K562 (cell line): ENCODE measurements at regions not wholly inside any gene's neighbourhood (a gene's known extent, or its start where the extent isn't known, plus 50 kb on each side); places are given as distances from the start of the nearest gene placed in this dataset.

Experiments used
- ATAC-seq: fragments of 200-7000 bp; cut with Tn5 transposase; 3 replicates; pipeline ENCODE4 v1.9.1; 2020; ENCODE audit warnings: moderate library complexity
- BruUV-seq: library from RNA; stranded (reverse); fragments of 400-500 nt; replicated peaks from 2 replicates; lab custom pipeline; 2021; lab: Mats Ljungman, UMichigan
- CTCF ChIA-PET: fragments of 300-600 bp; formaldehyde crosslinking; extraction: SDS; loops from one replicate; lab custom pipeline; 2021; ENCODE audit warnings: low intra/inter-chr PET ratio; lab: Yijun Ruan, JAX
- POLR2A ChIA-PET: fragments of 300-600, 350-650 bp; sonication (Branson Sonifier 250); formaldehyde crosslinking; extraction: SDS; loops from one replicate; lab custom pipeline; 2021; ENCODE audit warnings: antibody characterized with exemption, inconsistent platforms; lab: Yijun Ruan, JAX
- DNase-seq, 4 experiments: peaks; one replicate each; pipeline versions ENCODE4 v3.0.0 to v3.0.0-alpha.2; 2011 to 2018; ENCODE audit warnings: low spot score in 3 of 4, mixed read lengths in 3 of 4; ENCODE audit errors: extremely low read depth in 1 of 4
- FAIRE-seq: peaks from 2 replicates; lab custom pipeline; 2011; peaks lifted over from hg19 to GRCh38; lab: Jason Lieb, UNC
- H2AFZ ChIP-seq: 2 replicates; pipeline ENCODE4 v1.6.0; 2011; ENCODE audit warnings: low read depth, low read length, control low read depth, inconsistent platforms
- H3K27ac ChIP-seq: fragments of 200-600 bp; 3 replicates; pipeline ENCODE4 v1.8.0; 2011; ENCODE audit warnings: low read depth, mild to moderate bottlenecking, control low read depth, inconsistent platforms, low read length, moderate library complexity, mixed read lengths; ENCODE audit errors: extremely low read depth
- H3K27me3 ChIP-seq, 2 experiments: fragments of 300-600 bp in 1 of 2; 2 replicates in 1 of 2; 3 replicates in 1 of 2; pipeline versions ENCODE4 v1.6.0 to v1.8.0; 2011; ENCODE audit warnings: inconsistent platforms in 2 of 2, low read length in 2 of 2, mild to moderate bottlenecking in 1 of 2, mixed read lengths in 1 of 2, moderate library complexity in 1 of 2; ENCODE audit not compliant: control insufficient read depth in 2 of 2, insufficient read depth in 2 of 2
- H3K36me3 ChIP-seq: fragments of 300-600 bp; 3 replicates; pipeline ENCODE4 v1.8.0; 2011; ENCODE audit warnings: mild to moderate bottlenecking, low read length, inconsistent platforms; ENCODE audit not compliant: control insufficient read depth, insufficient read depth
- H3K4me1 ChIP-seq, 2 experiments: fragments of 200-600 bp in 1 of 2; replicated peaks in 1 of 2; 2 replicates in 1 of 2; 3 replicates in 1 of 2; pipeline versions ENCODE4 v1.5.1 to v1.8.0; 2011; ENCODE audit warnings: inconsistent platforms in 2 of 2, low read length in 2 of 2, mild to moderate bottlenecking in 1 of 2, mixed read lengths in 1 of 2, moderate library complexity in 1 of 2; ENCODE audit not compliant: control insufficient read depth in 2 of 2, insufficient read depth in 2 of 2
- H3K4me2 ChIP-seq: 2 replicates; pipeline ENCODE4 v1.6.1; 2011; ENCODE audit warnings: low read length, control low read depth, inconsistent platforms, mixed read lengths; ENCODE audit not compliant: insufficient read depth
- H3K4me3 ChIP-seq: fragments of 200-600 bp; sonication (generic), shearing (Covaris generic); 2 replicates; pipeline ENCODE4 v1.5.1; 2016; ENCODE audit warnings: control low read depth, inconsistent platforms
- H3K79me2 ChIP-seq: fragments of 200-600 bp; 3 replicates; pipeline ENCODE4 v1.8.0; 2011; ENCODE audit warnings: low read length, inconsistent platforms; ENCODE audit not compliant: control insufficient read depth, insufficient read depth
- H3K9ac ChIP-seq, 2 experiments: 2 replicates each; pipeline versions ENCODE4 v1.6.0 to v1.6.1; 2011; ENCODE audit warnings: low read depth in 2 of 2, low read length in 2 of 2, control low read depth in 1 of 2, inconsistent platforms in 1 of 2, mild to moderate bottlenecking in 1 of 2, mixed read lengths in 1 of 2; ENCODE audit not compliant: insufficient read depth in 1 of 2
- H3K9me1 ChIP-seq: one replicate; pipeline ENCODE4 v1.6.0; 2011; ENCODE audit warnings: inconsistent platforms, mild to moderate bottlenecking, low read length, moderate library complexity; ENCODE audit not compliant: control insufficient read depth, insufficient read depth
- H3K9me3 ChIP-seq: replicated peaks from 2 replicates; pipeline ENCODE4 v1.5.1; 2011; ENCODE audit warnings: low read depth, low read length, inconsistent platforms; ENCODE audit not compliant: control insufficient read depth, insufficient read depth
- H4K20me1 ChIP-seq: replicated peaks from 2 replicates; pipeline ENCODE4 v1.6.1; 2011; ENCODE audit warnings: low read length, inconsistent platforms, mixed read lengths; ENCODE audit not compliant: control insufficient read depth, insufficient read depth
- ETV5 ChIP-seq: sonication (generic); formaldehyde crosslinking; IDR thresholded peaks from 2 replicates; pipeline ENCODE4 v1.4.0; 2020; ENCODE audit warnings: low read depth, mild to moderate bottlenecking, missing genetic modification reagents
- EWSR1 ChIP-seq: fragments of 450-650 bp; IDR thresholded peaks from 2 replicates; pipeline ENCODE4 v1.6.1; 2018; ENCODE audit warnings: borderline replicate concordance, mild to moderate bottlenecking, low read depth, moderate library complexity; ENCODE audit not compliant: partially characterized antibody
- GABPB2 ChIP-seq: fragments of 250-450 bp; sonication (Bioruptor Pico); conservative IDR thresholded peaks from 2 replicates; pipeline ENCODE4 v1.5.1; 2021; ENCODE audit warnings: mild to moderate bottlenecking
- HDAC6 ChIP-seq: IDR thresholded peaks from 2 replicates; pipeline ENCODE4 v1.6.1; 2012; ENCODE audit warnings: low read depth, mild to moderate bottlenecking, control low read depth, inconsistent platforms, low read length, moderate library complexity
- IRF2 ChIP-seq: sonication (generic); formaldehyde crosslinking; IDR thresholded peaks from 2 replicates; pipeline ENCODE4 v1.8.1; 2022; ENCODE audit warnings: mild to moderate bottlenecking, missing genetic modification reagents
- KDM5B ChIP-seq: fragments of 200-600 bp; sonication (generic); IDR thresholded peaks from 2 replicates; pipeline ENCODE4 v1.6.1; 2012; ENCODE audit warnings: low read depth, mild to moderate bottlenecking, moderate library complexity, low read length, control low read depth, inconsistent platforms; ENCODE audit not compliant: insufficient replicate concordance
- PPARD ChIP-seq: fragments of 250-450 bp; sonication (Bioruptor Pico); IDR thresholded peaks from 2 replicates; pipeline ENCODE4 v1.8.0; 2022; ENCODE audit warnings: inconsistent platforms, mild to moderate bottlenecking, moderate library complexity
- SAFB ChIP-seq: fragments of 200-400 bp; formaldehyde crosslinking; IDR thresholded peaks from 2 replicates; pipeline ENCODE4 v1.6.1; 2017; ENCODE audit warnings: low read depth, low read length, borderline replicate concordance
- SMAD4 ChIP-seq: fragments of 250-450 bp; sonication (Bioruptor Pico); conservative IDR thresholded peaks from 2 replicates; pipeline ENCODE4 v1.8.0; 2021; ENCODE audit warnings: inconsistent platforms, mild to moderate bottlenecking, moderate library complexity
- ZNF174 ChIP-seq: fragments of 250-450 bp; sonication (Bioruptor Pico); IDR thresholded peaks from 2 replicates; pipeline ENCODE4 v1.4.0; 2020; ENCODE audit warnings: mild to moderate bottlenecking
- WGBS: fragments of 100-300 bp; shearing (Covaris generic); methylation state at CpG from one replicate; pipeline ENCODE4 v1.1.6; 2016; ENCODE audit warnings: low coverage, mixed read lengths; ENCODE audit not compliant: insufficient coverage; ENCODE audit errors: missing lambda C conversion rate; 5-methylcytosine and 5-hydroxymethylcytosine counted together
- in situ Hi-C: fragments of 300-500 bp; cut with MboI; formaldehyde crosslinking; loops from 4 replicates; pipeline ENCODE4 v1.15.0; 2018; ENCODE audit warnings: inconsistent platforms, mixed read lengths
- intact Hi-C: fragments of 100-400 bp; cut with micrococcal nuclease; formaldehyde crosslinking; loops from 2 replicates; pipeline ENCODE4 v1.14.2; 2022
- TF ChIP-seq, protein P1 (sequence below): fragments of 450-650 bp; formaldehyde crosslinking; IDR thresholded peaks from 2 replicates; pipeline ENCODE4 v1.4.0; 2020; ENCODE audit warnings: mild to moderate bottlenecking, moderate library complexity
- TF ChIP-seq, protein P2 (sequence below): fragments of 250-450 bp; sonication (Bioruptor Pico); IDR thresholded peaks from 2 replicates; pipeline ENCODE4 v1.8.0; 2022; ENCODE audit warnings: inconsistent platforms, mild to moderate bottlenecking, moderate library complexity, borderline replicate concordance
- TF ChIP-seq, protein P3 (sequence below): fragments of 200-800 bp; sonication (Bioruptor generic); IDR thresholded peaks from 2 replicates; pipeline ENCODE4 v1.6.1; 2017; ENCODE audit warnings: missing genetic modification characterization, missing compliant biosample characterization
- TF ChIP-seq, protein P4 (sequence below): fragments of 450-650 bp; IDR thresholded peaks from 2 replicates; pipeline ENCODE4 v1.6.1; 2014; ENCODE audit warnings: low read depth, mild to moderate bottlenecking, moderate library complexity, borderline replicate concordance
- TF ChIP-seq, protein P5 (sequence below): sonication (generic); formaldehyde crosslinking; IDR thresholded peaks from 2 replicates; pipeline ENCODE4 v1.9.0; 2022; ENCODE audit warnings: mild to moderate bottlenecking, missing genetic modification reagents

DNA sequence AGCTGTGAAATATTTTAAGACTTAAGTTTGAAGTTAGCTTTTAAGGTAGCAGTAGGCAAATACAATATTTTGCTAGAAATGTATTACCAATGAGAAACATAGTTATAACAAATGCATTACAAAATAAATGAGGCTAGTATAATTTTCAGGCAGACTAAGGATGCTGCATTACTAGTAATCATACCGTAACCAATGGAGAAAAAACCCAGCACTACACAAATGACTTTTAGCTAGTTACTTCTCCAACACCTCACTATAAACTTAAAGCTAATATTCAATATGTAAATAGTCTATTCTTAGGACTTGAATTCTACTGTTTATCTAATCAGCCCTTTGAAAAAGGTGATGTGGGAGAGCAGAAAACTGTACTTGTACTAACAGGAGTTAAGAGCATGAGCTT, 285.3 kb upstream of the KLF14 start:
- no peak for FAIRE-seq
- no peak for TF ChIP-seq ETV5 (CRISPR knock-in tag)
- TF ChIP-seq IRF2 (CRISPR knock-in tag) = no peak
- no peak for TF ChIP-seq KDM5B
- TF ChIP-seq GABPB2 (CRISPR knock-in tag) = no peak
- TF ChIP-seq, protein P1, sequence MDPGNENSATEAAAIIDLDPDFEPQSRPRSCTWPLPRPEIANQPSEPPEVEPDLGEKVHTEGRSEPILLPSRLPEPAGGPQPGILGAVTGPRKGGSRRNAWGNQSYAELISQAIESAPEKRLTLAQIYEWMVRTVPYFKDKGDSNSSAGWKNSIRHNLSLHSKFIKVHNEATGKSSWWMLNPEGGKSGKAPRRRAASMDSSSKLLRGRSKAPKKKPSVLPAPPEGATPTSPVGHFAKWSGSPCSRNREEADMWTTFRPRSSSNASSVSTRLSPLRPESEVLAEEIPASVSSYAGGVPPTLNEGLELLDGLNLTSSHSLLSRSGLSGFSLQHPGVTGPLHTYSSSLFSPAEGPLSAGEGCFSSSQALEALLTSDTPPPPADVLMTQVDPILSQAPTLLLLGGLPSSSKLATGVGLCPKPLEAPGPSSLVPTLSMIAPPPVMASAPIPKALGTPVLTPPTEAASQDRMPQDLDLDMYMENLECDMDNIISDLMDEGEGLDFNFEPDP = no peak
- TF ChIP-seq PPARD (CRISPR knock-in tag) = no peak
- TF ChIP-seq, protein P2, sequence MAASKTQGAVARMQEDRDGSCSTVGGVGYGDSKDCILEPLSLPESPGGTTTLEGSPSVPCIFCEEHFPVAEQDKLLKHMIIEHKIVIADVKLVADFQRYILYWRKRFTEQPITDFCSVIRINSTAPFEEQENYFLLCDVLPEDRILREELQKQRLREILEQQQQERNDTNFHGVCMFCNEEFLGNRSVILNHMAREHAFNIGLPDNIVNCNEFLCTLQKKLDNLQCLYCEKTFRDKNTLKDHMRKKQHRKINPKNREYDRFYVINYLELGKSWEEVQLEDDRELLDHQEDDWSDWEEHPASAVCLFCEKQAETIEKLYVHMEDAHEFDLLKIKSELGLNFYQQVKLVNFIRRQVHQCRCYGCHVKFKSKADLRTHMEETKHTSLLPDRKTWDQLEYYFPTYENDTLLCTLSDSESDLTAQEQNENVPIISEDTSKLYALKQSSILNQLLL = no peak
- no peak for TF ChIP-seq HDAC6
- TF ChIP-seq, protein P3, sequence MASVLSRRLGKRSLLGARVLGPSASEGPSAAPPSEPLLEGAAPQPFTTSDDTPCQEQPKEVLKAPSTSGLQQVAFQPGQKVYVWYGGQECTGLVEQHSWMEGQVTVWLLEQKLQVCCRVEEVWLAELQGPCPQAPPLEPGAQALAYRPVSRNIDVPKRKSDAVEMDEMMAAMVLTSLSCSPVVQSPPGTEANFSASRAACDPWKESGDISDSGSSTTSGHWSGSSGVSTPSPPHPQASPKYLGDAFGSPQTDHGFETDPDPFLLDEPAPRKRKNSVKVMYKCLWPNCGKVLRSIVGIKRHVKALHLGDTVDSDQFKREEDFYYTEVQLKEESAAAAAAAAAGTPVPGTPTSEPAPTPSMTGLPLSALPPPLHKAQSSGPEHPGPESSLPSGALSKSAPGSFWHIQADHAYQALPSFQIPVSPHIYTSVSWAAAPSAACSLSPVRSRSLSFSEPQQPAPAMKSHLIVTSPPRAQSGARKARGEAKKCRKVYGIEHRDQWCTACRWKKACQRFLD (CRISPR knock-in tag) = no peak
- no peak for TF ChIP-seq EWSR1
- TF ChIP-seq, protein P4, sequence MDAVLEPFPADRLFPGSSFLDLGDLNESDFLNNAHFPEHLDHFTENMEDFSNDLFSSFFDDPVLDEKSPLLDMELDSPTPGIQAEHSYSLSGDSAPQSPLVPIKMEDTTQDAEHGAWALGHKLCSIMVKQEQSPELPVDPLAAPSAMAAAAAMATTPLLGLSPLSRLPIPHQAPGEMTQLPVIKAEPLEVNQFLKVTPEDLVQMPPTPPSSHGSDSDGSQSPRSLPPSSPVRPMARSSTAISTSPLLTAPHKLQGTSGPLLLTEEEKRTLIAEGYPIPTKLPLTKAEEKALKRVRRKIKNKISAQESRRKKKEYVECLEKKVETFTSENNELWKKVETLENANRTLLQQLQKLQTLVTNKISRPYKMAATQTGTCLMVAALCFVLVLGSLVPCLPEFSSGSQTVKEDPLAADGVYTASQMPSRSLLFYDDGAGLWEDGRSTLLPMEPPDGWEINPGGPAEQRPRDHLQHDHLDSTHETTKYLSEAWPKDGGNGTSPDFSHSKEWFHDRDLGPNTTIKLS = no peak
- no peak for TF ChIP-seq SAFB
- TF ChIP-seq, protein P5, sequence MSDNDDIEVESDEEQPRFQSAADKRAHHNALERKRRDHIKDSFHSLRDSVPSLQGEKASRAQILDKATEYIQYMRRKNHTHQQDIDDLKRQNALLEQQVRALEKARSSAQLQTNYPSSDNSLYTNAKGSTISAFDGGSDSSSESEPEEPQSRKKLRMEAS = no peak
- no peak for TF ChIP-seq SMAD4 (CRISPR knock-in tag)
- TF ChIP-seq ZNF174 (CRISPR knock-in tag) = no peak

More for the DNA sequence above, 285.3 kb upstream of the KLF14 start:
- H3K4me2 ChIP-seq = no peak overlapping the region
- no peaks in the 10 kb centered on the region for H4K20me1 ChIP-seq
- H2AFZ ChIP-seq = no peak overlapping the region
- WGBS = 81% methylated on average over 1 of the region's 1 CpG
- CTCF ChIA-PET = no interaction called here
- H3K9ac ChIP-seq = no peak overlapping the region
- no peaks in the 10 kb centered on the region for H3K9me3 ChIP-seq
- H3K4me3 ChIP-seq = no peak overlapping the region
- intact Hi-C loops = no loop called here
- no peaks in the 10 kb centered on the region for H3K4me1 ChIP-seq
- H3K27ac ChIP-seq = no peak overlapping the region
- POLR2A ChIA-PET = interaction anchor here (0.9 to 1.2 kb wide), 2 partner anchors 9 to 12 kb away, joined by 3 read pairs; no protein-coding TSS in a partner anchor
- no TSS peak for BruUV-seq
- no peaks in the 10 kb centered on the region for H3K9me1 ChIP-seq
- ATAC-seq (no peak), DNase-seq (no peak)
- no peaks in the 10 kb centered on the region for H3K79me2 ChIP-seq
- H3K27me3 ChIP-seq = no peaks in the 10 kb centered on the region
- in situ Hi-C loops = no loop called here
- H3K36me3 ChIP-seq = no peaks in the 10 kb centered on the region
